Pancreas (tissue), 10 donors: ENCODE measurements at regions not wholly inside any gene's neighbourhood (a gene's known extent, or its start where the extent isn't known, plus 50 kb on each side); places are given as distances from the start of the nearest gene placed in this dataset.

ENCODE experiments used
- ATAC-seq, 4 donors: fragments of 200-7000 bp; cut with Tn5 transposase; one replicate each; pipeline versions ENCODE4 v1.8.0 to v1.9.1; 2020; ENCODE audit warnings: mild to moderate bottlenecking in 4 of 4, moderate library complexity in 4 of 4
- DNase-seq, 6 donors: peaks; one replicate each; pipeline ENCODE4 v3.0.0-alpha.2; 2020
- FAIRE-seq: peaks from 2 replicates; lab custom pipeline; 2012; peaks lifted over from hg19 to GRCh38; lab: Jason Lieb, UNC
- H3K27ac ChIP-seq, 4 donors: fragments of 200-600 bp; sonication (generic); 1 replicate in 3 of 4; 2 replicates in 1 of 4; pipeline versions ENCODE4 v1.5.0 to v1.8.0; 2020
- H3K27me3 ChIP-seq, 4 donors: fragments of 200-600 bp; one replicate each; pipeline ENCODE4 v1.8.0; 2021
- H3K36me3 ChIP-seq, 3 donors: fragments of 200-600 bp; sonication (generic) in 1 of 3; one replicate each; pipeline versions ENCODE4 v1.5.0 to v1.8.0; 2020 to 2021
- H3K4me1 ChIP-seq, 3 donors: fragments of 200-600 bp; one replicate each; pipeline ENCODE4 v1.8.0; 2021
- H3K4me3 ChIP-seq, 4 donors: fragments of 200-600 bp; sonication (generic) in 2 of 4; one replicate each; pipeline versions ENCODE4 v1.5.0 to v1.8.0; 2020 to 2021
- H3K9me3 ChIP-seq, 4 donors: fragments of 200-600 bp; one replicate each; pipeline ENCODE4 v1.8.0; 2021
- CTCF ChIP-seq, 4 donors: fragments of 200-600 bp; sonication (generic) in 3 of 4; IDR thresholded peaks; one replicate each; pipeline versions ENCODE4 v1.5.0 to v1.8.0; 2021; ENCODE audit warnings: antibody characterized with exemption in 4 of 4
- WGBS, 2 donors: extraction: QIAGEN DNeasy Blood & Tissue Kit; methylation state at CpG; one replicate each; pipeline ENCODE4 v1.1.7; 2013; 5-methylcytosine and 5-hydroxymethylcytosine counted together
- intact Hi-C, 3 donors: fragments of 100-400 bp; cut with DNase I; formaldehyde crosslinking; loops; one replicate each; pipeline versions ENCODE4 v1.11.1 to v1.14.2; 2022
- donor health status: healthy with polysubstance abuse.
- donor health status: DM: no; HTN: no; CAD: no; lungs with moderate emphysema.
- donor health status: DM: no; HTN: no; CAD: no.
- donor health status: control.
- donor health status: control.
- donor health status: Bipolar disorder and iron deficiency.
- donor health status: DM: yes; HTN: yes; CAD: no.
- donor health status: DM: no; HTN: no; CAD: no.
- donor health status: DM: no; HTN: no; CAD: no.
- donor health status: DM: yes; HTN: yes; CAD: no.

DNA sequence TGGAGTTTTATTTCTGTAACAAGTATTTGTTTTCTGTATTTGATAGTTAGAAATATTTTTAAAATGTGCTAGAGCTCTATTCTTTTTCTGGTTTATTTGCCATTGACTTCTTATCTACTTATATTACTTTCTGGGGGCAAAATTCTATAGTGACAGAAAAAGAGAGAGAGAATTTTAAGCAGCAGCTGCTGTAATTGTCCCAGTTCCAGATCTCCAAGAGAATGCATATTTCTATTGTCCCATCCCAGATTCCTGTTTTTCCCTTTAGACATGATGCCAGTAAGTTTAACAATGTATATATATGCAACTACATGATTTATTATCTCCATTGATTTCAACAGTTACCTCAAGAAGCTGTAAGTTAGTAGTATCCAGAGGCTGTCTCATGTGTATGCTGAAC lies 541.7 kb upstream of the ZNF385D start:
- H3K9me3 ChIP-seq, result no peaks in the 10 kb centered on the region
- H3K27ac ChIP-seq, result no peak overlapping the region
- H3K27me3 ChIP-seq, result no peaks in the 10 kb centered on the region
- ATAC-seq, result no peak
- H3K4me1 ChIP-seq, result no peaks in the 10 kb centered on the region
- intact Hi-C loops, result no loop called here
- no peak for DNase-seq
- TF ChIP-seq CTCF (IDR thresholded peaks at IDR 0.05), result no peak
- no peaks in the 10 kb centered on the region for H3K36me3 ChIP-seq
- no peak for FAIRE-seq
- H3K4me3 ChIP-seq, result no peak overlapping the region

- H3K36me3 ChIP-seq, result no peaks in the 10 kb centered on the region
- no peak overlapping the region for H3K27ac ChIP-seq
- H3K4me1 ChIP-seq, result no peaks in the 10 kb centered on the region
- TF ChIP-seq CTCF (IDR thresholded peaks at IDR 0.05), result no peak
- H3K4me3 ChIP-seq, result no peak overlapping the region
- no peaks in the 10 kb centered on the region for H3K27me3 ChIP-seq
- FAIRE-seq (no peak), DNase-seq (no peak), ATAC-seq (no peak)
- intact Hi-C loops, result no loop called here
- no peaks in the 10 kb centered on the region for H3K9me3 ChIP-seq
These were observed 545.6 kb upstream of the ZNF385D start for GRCh38 chr3:22296601-22297000.

- no peak overlapping the region for H3K4me3 ChIP-seq
- 78 to 91% methylated on average over 4 of the region's 4 CpGs for WGBS, 2 donors
- no peaks in the 10 kb centered on the region for H3K27me3 ChIP-seq
- DNase-seq, result no peak
- H3K27ac ChIP-seq, result no peak overlapping the region
- H3K36me3 ChIP-seq, result no peaks in the 10 kb centered on the region
- H3K4me1 ChIP-seq, result no peaks in the 10 kb centered on the region
- TF ChIP-seq CTCF (IDR thresholded peaks at IDR 0.05), result no peak
- intact Hi-C loops, result no loop called here
- H3K9me3 ChIP-seq, result no peaks in the 10 kb centered on the region
- FAIRE-seq, result no peak
- ATAC-seq, result no peak
These were observed 546.4 kb upstream of the ZNF385D start for GRCh38 chr3:22297436-22297835.

GRCh38 chr3:22306454-22306853 lies 555.4 kb upstream of the ZNF385D start:
- FAIRE-seq (no peak), ATAC-seq (no peak), DNase-seq (no peak)
- Histone ChIP-seq H3K27me3 (no peaks in the 10 kb centered on the region), H3K27ac (no peak overlapping the region), H3K4me1 (no peaks in the 10 kb centered on the region), H3K36me3 (no peaks in the 10 kb centered on the region), H3K9me3 (no peaks in the 10 kb centered on the region), H3K4me3 (no peak overlapping the region)
- no peak for TF ChIP-seq CTCF (IDR thresholded peaks at IDR 0.05)
- 36 to 45% methylated on average over 3 of the region's 3 CpGs for WGBS, 2 donors
- intact Hi-C loops, result no loop called here

DNA sequence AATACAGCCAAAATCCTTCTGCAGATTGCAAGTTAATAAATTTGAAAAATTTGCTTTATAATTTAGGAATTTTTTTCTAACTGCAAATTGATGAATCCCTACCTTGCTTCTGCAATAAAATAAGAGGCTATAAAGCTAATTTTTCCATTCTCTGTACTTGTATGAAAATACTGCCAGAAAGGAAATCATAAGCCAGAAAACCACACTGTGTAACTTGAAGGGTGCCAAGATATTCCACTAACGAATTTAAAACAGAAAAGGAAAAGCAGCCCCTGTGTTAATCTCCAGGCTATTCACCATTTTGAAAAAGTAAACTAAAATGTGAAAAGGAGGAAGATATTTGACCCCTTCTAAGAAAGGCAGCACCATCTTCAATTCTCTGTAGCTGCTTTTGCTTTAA lies 557.9 kb upstream of the ZNF385D start:
- no peak for ATAC-seq
- Histone ChIP-seq H3K27ac (no peak overlapping the region), H3K9me3 (no peaks in the 10 kb centered on the region), H3K27me3 (no peaks in the 10 kb centered on the region), H3K4me3 (no peak overlapping the region), H3K4me1 (no peaks in the 10 kb centered on the region), H3K36me3 (no peaks in the 10 kb centered on the region)
- WGBS, 2 donors, result 16 to 19% methylated on average over 1 of the region's 1 CpG
- FAIRE-seq, result no peak
- intact Hi-C loops, result no loop called here
- TF ChIP-seq CTCF (IDR thresholded peaks at IDR 0.05), result no peak
- no peak for DNase-seq
